ENCODE measurements at regions not wholly inside any gene's neighbourhood (a gene's known extent, or its start where the extent isn't known, plus 50 kb on each side); places are given as distances from the start of the nearest gene placed in this dataset.
"Not testable (repeated sequence)": the region's sequence is repeated elsewhere in the genome, so short reads cannot be mapped to it uniquely, and the experiment has no call there.

DNA sequence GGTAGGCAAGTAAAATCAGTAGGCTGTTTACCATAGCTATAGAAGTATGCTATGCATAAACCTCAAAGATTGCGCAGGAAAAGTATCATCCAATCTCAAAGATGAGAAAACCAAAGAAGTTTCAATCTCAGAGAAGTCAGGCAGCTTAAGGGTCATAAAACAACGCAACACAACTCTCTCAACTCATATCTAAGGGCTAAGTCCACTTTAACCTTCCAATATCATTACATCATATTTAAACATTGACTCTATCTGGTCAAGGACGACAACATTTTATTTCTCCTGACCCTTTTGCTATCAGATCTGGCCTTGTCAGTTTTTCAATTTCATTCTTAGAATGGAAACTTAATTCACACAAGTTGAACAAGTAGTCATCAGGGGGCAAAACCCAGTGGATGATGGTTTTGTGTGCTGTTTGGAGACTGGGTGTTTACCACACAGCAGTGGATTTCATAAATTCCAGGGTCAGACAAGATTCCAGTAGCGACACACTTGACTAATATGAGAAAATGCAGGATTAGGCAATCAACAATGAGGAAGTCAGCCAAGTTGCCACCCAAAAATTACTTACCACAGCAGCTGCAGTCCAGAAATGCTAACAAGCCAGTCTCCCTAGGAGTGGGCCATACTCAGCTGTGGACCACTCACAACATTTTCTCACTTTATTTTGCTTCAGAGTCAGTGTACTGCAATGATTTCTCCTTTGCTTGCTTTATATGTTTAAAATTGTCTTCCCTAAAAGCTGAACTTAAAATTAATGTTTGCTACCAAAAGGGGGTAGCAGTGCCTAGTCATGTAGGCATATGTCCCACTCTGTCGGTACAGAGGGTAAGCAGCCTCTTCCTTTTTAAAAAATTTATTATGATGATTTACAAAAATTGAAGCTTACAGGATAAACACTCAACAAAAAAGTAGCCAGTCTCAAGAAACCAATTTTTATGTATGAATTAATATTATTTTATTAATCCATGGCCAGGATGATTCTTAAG lies 131.9 kb upstream of the NBPF9 start:
- CTCF ChIA-PET; intact Hi-C loops (cut with micrococcal nuclease; ENCODE audit: unreplicated experiment); POLR2A ChIA-PET (ENCODE audit: low non-redundant PET); H3K27me3 ChIP-seq (replicated peaks; ENCODE audit: insufficient read depth, low read depth, low read length, poor library complexity); BruUV-seq (replicated peaks); H3K27ac ChIP-seq (ENCODE audit: low read depth, low read length, poor library complexity, severe bottlenecking); H3K4me1 ChIP-seq (ENCODE audit: insufficient read depth, low read length, poor library complexity, severe bottlenecking); H3K36me3 ChIP-seq (ENCODE audit: insufficient read depth, low read length, poor library complexity, severe bottlenecking); H3K9me3 ChIP-seq (ENCODE audit: low read depth, low read length, poor library complexity, severe bottlenecking); H3K4me3 ChIP-seq (ENCODE audit: low read depth, low read length, poor library complexity, severe bottlenecking); DNase-seq (ENCODE audit: low spot score): not testable (repeated sequence)

- DNase-seq (ENCODE audit: low spot score); intact Hi-C loops (cut with micrococcal nuclease; ENCODE audit: unreplicated experiment); POLR2A ChIA-PET (ENCODE audit: low non-redundant PET): not testable (repeated sequence)
Observed at GRCh38 chr1:149237515-149237914, 134.2 kb upstream of the NBPF9 start.

GRCh38 chr1:149239897-149240508 lies 136.7 kb upstream of the NBPF9 start:
- CTCF ChIA-PET; H3K9me3 ChIP-seq (ENCODE audit: low read depth, low read length, poor library complexity, severe bottlenecking); H3K4me3 ChIP-seq (ENCODE audit: low read depth, low read length, poor library complexity, severe bottlenecking); POLR2A ChIA-PET (ENCODE audit: low non-redundant PET); H3K27me3 ChIP-seq (replicated peaks; ENCODE audit: insufficient read depth, low read depth, low read length, poor library complexity); H3K4me1 ChIP-seq (ENCODE audit: insufficient read depth, low read length, poor library complexity, severe bottlenecking); intact Hi-C loops (cut with micrococcal nuclease; ENCODE audit: unreplicated experiment); BruUV-seq (replicated peaks); DNase-seq (ENCODE audit: low spot score); H3K36me3 ChIP-seq (ENCODE audit: insufficient read depth, low read length, poor library complexity, severe bottlenecking); H3K27ac ChIP-seq (ENCODE audit: low read depth, low read length, poor library complexity, severe bottlenecking): not testable (repeated sequence)

More at GRCh38 chr1:149237515-149237914, 134.2 kb upstream of the NBPF9 start:
- H3K36me3 ChIP-seq (ENCODE audit: insufficient read depth, low read length, poor library complexity, severe bottlenecking); CTCF ChIA-PET; H3K4me1 ChIP-seq (ENCODE audit: insufficient read depth, low read length, poor library complexity, severe bottlenecking); H3K4me3 ChIP-seq (ENCODE audit: low read depth, low read length, poor library complexity, severe bottlenecking); H3K9me3 ChIP-seq (ENCODE audit: low read depth, low read length, poor library complexity, severe bottlenecking); BruUV-seq (replicated peaks); H3K27ac ChIP-seq (ENCODE audit: low read depth, low read length, poor library complexity, severe bottlenecking); H3K27me3 ChIP-seq (replicated peaks; ENCODE audit: insufficient read depth, low read depth, low read length, poor library complexity): not testable (repeated sequence)

DNA sequence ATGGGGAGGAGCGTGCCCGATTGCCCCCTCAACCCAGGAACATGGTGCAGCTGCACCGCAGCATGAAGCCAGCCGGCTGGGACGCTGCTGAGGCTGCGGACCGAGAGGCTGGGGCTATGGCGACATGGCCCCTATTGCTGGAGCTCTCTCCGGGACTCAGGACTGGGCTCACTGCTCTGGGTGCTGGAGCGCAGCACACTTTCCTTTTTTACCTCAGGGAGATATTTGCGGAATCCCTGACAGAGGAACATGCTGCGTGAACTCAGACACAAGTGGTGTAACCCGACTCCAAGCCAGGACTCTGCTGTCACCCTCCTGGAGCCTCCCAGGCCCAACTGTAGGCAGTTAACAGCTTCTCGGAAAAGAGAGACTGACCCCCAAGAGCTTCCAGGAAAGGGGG lies 137.2 kb upstream of the NBPF9 start:
- H3K4me3 ChIP-seq (ENCODE audit: low read depth, low read length, poor library complexity, severe bottlenecking); H3K27me3 ChIP-seq (replicated peaks; ENCODE audit: insufficient read depth, low read depth, low read length, poor library complexity); POLR2A ChIA-PET (ENCODE audit: low non-redundant PET); intact Hi-C loops (cut with micrococcal nuclease; ENCODE audit: unreplicated experiment); CTCF ChIA-PET; H3K36me3 ChIP-seq (ENCODE audit: insufficient read depth, low read length, poor library complexity, severe bottlenecking); H3K4me1 ChIP-seq (ENCODE audit: insufficient read depth, low read length, poor library complexity, severe bottlenecking); BruUV-seq (replicated peaks); H3K9me3 ChIP-seq (ENCODE audit: low read depth, low read length, poor library complexity, severe bottlenecking); H3K27ac ChIP-seq (ENCODE audit: low read depth, low read length, poor library complexity, severe bottlenecking); DNase-seq (ENCODE audit: low spot score): not testable (repeated sequence)

GRCh38 chr1:149241272-149241671 lies 137.9 kb upstream of the NBPF9 start:
- BruUV-seq (replicated peaks); H3K9me3 ChIP-seq (ENCODE audit: low read depth, low read length, poor library complexity, severe bottlenecking); POLR2A ChIA-PET (ENCODE audit: low non-redundant PET); H3K27me3 ChIP-seq (replicated peaks; ENCODE audit: insufficient read depth, low read depth, low read length, poor library complexity); H3K27ac ChIP-seq (ENCODE audit: low read depth, low read length, poor library complexity, severe bottlenecking); intact Hi-C loops (cut with micrococcal nuclease; ENCODE audit: unreplicated experiment); DNase-seq (ENCODE audit: low spot score); H3K4me3 ChIP-seq (ENCODE audit: low read depth, low read length, poor library complexity, severe bottlenecking); H3K4me1 ChIP-seq (ENCODE audit: insufficient read depth, low read length, poor library complexity, severe bottlenecking); CTCF ChIA-PET; H3K36me3 ChIP-seq (ENCODE audit: insufficient read depth, low read length, poor library complexity, severe bottlenecking): not testable (repeated sequence)

GRCh38 chr1:149243572-149243971 lies 140.2 kb upstream of the NBPF9 start:
- H3K36me3 ChIP-seq (ENCODE audit: insufficient read depth, low read length, poor library complexity, severe bottlenecking); DNase-seq (ENCODE audit: low spot score); CTCF ChIA-PET; H3K4me3 ChIP-seq (ENCODE audit: low read depth, low read length, poor library complexity, severe bottlenecking); H3K27ac ChIP-seq (ENCODE audit: low read depth, low read length, poor library complexity, severe bottlenecking); H3K27me3 ChIP-seq (replicated peaks; ENCODE audit: insufficient read depth, low read depth, low read length, poor library complexity); H3K9me3 ChIP-seq (ENCODE audit: low read depth, low read length, poor library complexity, severe bottlenecking); POLR2A ChIA-PET (ENCODE audit: low non-redundant PET); BruUV-seq (replicated peaks); H3K4me1 ChIP-seq (ENCODE audit: insufficient read depth, low read length, poor library complexity, severe bottlenecking); intact Hi-C loops (cut with micrococcal nuclease; ENCODE audit: unreplicated experiment): not testable (repeated sequence)

DNA sequence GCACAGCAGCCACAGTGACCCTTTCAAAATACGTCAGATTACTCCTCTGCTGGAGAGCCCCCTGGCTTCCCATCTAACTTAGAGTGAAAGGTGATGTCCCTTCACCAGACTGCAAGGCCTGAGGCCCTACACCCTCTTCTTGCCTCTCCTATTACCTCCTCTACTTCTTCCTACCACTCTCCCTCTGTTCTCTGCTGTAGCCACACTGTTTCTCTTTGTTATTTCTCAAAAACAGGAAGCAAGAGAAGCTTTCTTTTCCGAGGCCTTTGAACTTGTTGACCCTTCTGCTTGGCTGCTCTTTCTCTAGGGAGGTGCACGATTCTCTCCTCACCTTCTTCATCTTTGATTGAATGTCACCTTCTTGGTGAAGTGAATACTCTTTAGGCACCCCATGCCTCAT lies 141.3 kb upstream of the NBPF9 start:
- H3K27ac ChIP-seq (ENCODE audit: low read depth, low read length, poor library complexity, severe bottlenecking); intact Hi-C loops (cut with micrococcal nuclease; ENCODE audit: unreplicated experiment); H3K27me3 ChIP-seq (replicated peaks; ENCODE audit: insufficient read depth, low read depth, low read length, poor library complexity); H3K4me3 ChIP-seq (ENCODE audit: low read depth, low read length, poor library complexity, severe bottlenecking); POLR2A ChIA-PET (ENCODE audit: low non-redundant PET); BruUV-seq (replicated peaks); DNase-seq (ENCODE audit: low spot score); CTCF ChIA-PET; H3K4me1 ChIP-seq (ENCODE audit: insufficient read depth, low read length, poor library complexity, severe bottlenecking); H3K9me3 ChIP-seq (ENCODE audit: low read depth, low read length, poor library complexity, severe bottlenecking); H3K36me3 ChIP-seq (ENCODE audit: insufficient read depth, low read length, poor library complexity, severe bottlenecking): not testable (repeated sequence)
